Stimulated activated CD8-positive, alpha-beta memory T cell treated with anti-CD3 and anti-CD28 coated beads, Interleukin-15, amount 100 ng/mL, for 24 hours (primary cell): ENCODE measurements at regions not wholly inside any gene's neighbourhood (a gene's known extent, or its start where the extent isn't known, plus 50 kb on each side); places are given as distances from the start of the nearest gene placed in this dataset.

Source experiments
- DNase-seq: peaks from one replicate; pipeline ENCODE4 v3.0.0-alpha.2; 2020; ENCODE audit warnings: low read depth

GRCh38 chr6:8579372-8579771 lies 144.0 kb upstream of the SLC35B3 start:
- DNase-seq, result no peak

- DNase-seq, result no peak
These were observed 142.7 kb upstream of the SLC35B3 start for GRCh38 chr6:8578006-8578405.

GRCh38 chr6:8574749-8575468 lies 139.6 kb upstream of the SLC35B3 start:
- DNase-seq, result no peak

GRCh38 chr6:8574311-8574710 lies 139.0 kb upstream of the SLC35B3 start:
- DNase-seq, result no peak

GRCh38 chr6:8570256-8570920 lies 135.0 kb upstream of the SLC35B3 start:
- no peak for DNase-seq

- no peak for DNase-seq
These were observed 126.8 kb upstream of the SLC35B3 start for GRCh38 chr6:8562125-8562524.

GRCh38 chr6:8558953-8559352 lies 123.6 kb upstream of the SLC35B3 start:
- no peak for DNase-seq

GRCh38 chr6:8557014-8557748 lies 121.8 kb upstream of the SLC35B3 start:
- no peak for DNase-seq

GRCh38 chr6:8556370-8557013 lies 121.1 kb upstream of the SLC35B3 start:
- DNase-seq, result no peak

GRCh38 chr6:8551993-8552392 lies 116.6 kb upstream of the SLC35B3 start:
- no peak for DNase-seq

- no peak for DNase-seq
These were observed 116.0 kb upstream of the SLC35B3 start for GRCh38 chr6:8551386-8551785.

GRCh38 chr6:8549074-8549790 lies 113.9 kb upstream of the SLC35B3 start:
- no peak for DNase-seq

- no peak for DNase-seq
These were observed 111.2 kb upstream of the SLC35B3 start for GRCh38 chr6:8546496-8546895.

GRCh38 chr6:8545336-8545735 lies 110.0 kb upstream of the SLC35B3 start:
- no peak for DNase-seq

- DNase-seq, result no peak
These were observed 108.4 kb upstream of the SLC35B3 start for GRCh38 chr6:8543714-8544113.

- no peak for DNase-seq
These were observed 104.1 kb upstream of the SLC35B3 start for GRCh38 chr6:8539453-8539852.

- DNase-seq, result no peak
These were observed 100.8 kb upstream of the SLC35B3 start for GRCh38 chr6:8536122-8536521.

- DNase-seq, result no peak
These were observed 100.2 kb upstream of the SLC35B3 start for GRCh38 chr6:8535519-8535918.

- DNase-seq, result no peak
These were observed 95.6 kb upstream of the SLC35B3 start for GRCh38 chr6:8530785-8531435.

GRCh38 chr6:8529250-8529649 lies 93.9 kb upstream of the SLC35B3 start:
- DNase-seq, result no peak

- DNase-seq, result no peak
These were observed 92.5 kb upstream of the SLC35B3 start for GRCh38 chr6:8527818-8528217.
